Mesenchymal stem cell (in vitro differentiated cells and primary cell): ENCODE measurements at regions not wholly inside any gene's neighbourhood (a gene's known extent, or its start where the extent isn't known, plus 50 kb on each side); places are given as distances from the start of the nearest gene placed in this dataset.
"Not testable (repeated sequence)": the region's sequence is repeated elsewhere in the genome, so short reads cannot be mapped to it uniquely, and the experiment has no call there.

Experiments
- DNase-seq: peaks from one replicate; pipeline ENCODE4 v3.0.0-alpha.2; 2013
- H2AFZ ChIP-seq: one replicate; pipeline ENCODE4 v1.6.1; 2013; ENCODE audit warnings: low read depth, mild to moderate bottlenecking, control low read depth, inconsistent platforms, low read length, moderate library complexity
- H2AK5ac ChIP-seq: 2 replicates; pipeline ENCODE4 v1.6.1; 2013; ENCODE audit warnings: low read length, moderate library complexity, mild to moderate bottlenecking, inconsistent platforms; ENCODE audit not compliant: severe bottlenecking
- H2BK120ac ChIP-seq: one replicate; pipeline ENCODE4 v1.6.1; 2013; ENCODE audit warnings: low read depth, mild to moderate bottlenecking, inconsistent platforms, low read length, moderate library complexity
- H2BK12ac ChIP-seq, 2 experiments: one replicate each; pipeline ENCODE4 v1.6.1; 2013; ENCODE audit warnings: inconsistent platforms in 2 of 2, low read length in 2 of 2, mild to moderate bottlenecking in 2 of 2, moderate library complexity in 2 of 2, control low read depth in 1 of 2
- H2BK15ac ChIP-seq: one replicate; pipeline ENCODE4 v1.6.1; 2013; ENCODE audit warnings: mild to moderate bottlenecking, low read depth, inconsistent platforms; ENCODE audit not compliant: poor library complexity, severe bottlenecking
- H2BK5ac ChIP-seq: 2 replicates; pipeline ENCODE4 v1.6.1; 2013; ENCODE audit warnings: low read depth, mild to moderate bottlenecking, low read length, control low read depth, inconsistent platforms; ENCODE audit not compliant: poor library complexity, severe bottlenecking
- H3K14ac ChIP-seq, 2 experiments: one replicate each; pipeline ENCODE4 v1.6.1; 2013; ENCODE audit warnings: inconsistent platforms in 2 of 2, low read length in 2 of 2, control low read depth in 1 of 2, mild to moderate bottlenecking in 1 of 2, moderate library complexity in 1 of 2
- H3K18ac ChIP-seq, 2 experiments: one replicate each; pipeline ENCODE4 v1.6.1; 2013; ENCODE audit warnings: inconsistent platforms in 2 of 2, low read length in 2 of 2, control low read depth in 1 of 2, low read depth in 1 of 2, mild to moderate bottlenecking in 1 of 2
- H3K23ac ChIP-seq, 2 experiments: one replicate each; pipeline ENCODE4 v1.6.1; 2013; ENCODE audit warnings: inconsistent platforms in 2 of 2, low read length in 2 of 2, mild to moderate bottlenecking in 2 of 2, moderate library complexity in 2 of 2, control low read depth in 1 of 2
- H3K27ac ChIP-seq: 2 replicates; pipeline ENCODE4 v1.5.1; 2013; ENCODE audit warnings: mild to moderate bottlenecking, moderate library complexity, low read length, control low read depth, inconsistent platforms; ENCODE audit not compliant: poor library complexity, severe bottlenecking
- H3K27me3 ChIP-seq, 2 experiments: 2 replicates each; pipeline versions ENCODE4 v1.6.1 to v1.7.0; 2013; ENCODE audit warnings: low read length in 2 of 2, mild to moderate bottlenecking in 2 of 2, moderate library complexity in 2 of 2, control low read depth in 1 of 2, inconsistent platforms in 1 of 2; ENCODE audit not compliant: control insufficient read depth in 1 of 2, insufficient read depth in 1 of 2
- H3K36me3 ChIP-seq, 2 experiments: 2 replicates each; pipeline versions ENCODE4 v1.6.1 to v1.7.0; 2013; ENCODE audit warnings: low read length in 2 of 2, control low read depth in 1 of 2, inconsistent platforms in 1 of 2, low read depth in 1 of 2, mild to moderate bottlenecking in 1 of 2; ENCODE audit not compliant: insufficient read depth in 2 of 2, control insufficient read depth in 1 of 2
- H3K4ac ChIP-seq, 2 experiments: one replicate each; pipeline ENCODE4 v1.6.1; 2013; ENCODE audit warnings: inconsistent platforms in 2 of 2, low read length in 2 of 2, mild to moderate bottlenecking in 2 of 2, moderate library complexity in 2 of 2, control low read depth in 1 of 2, low read depth in 1 of 2
- H3K4me1 ChIP-seq: 2 replicates; pipeline ENCODE4 v1.6.1; 2013; ENCODE audit warnings: low read depth, low read length, control low read depth; ENCODE audit not compliant: control insufficient read depth, insufficient read depth
- H3K4me2 ChIP-seq: 2 replicates; pipeline ENCODE4 v1.6.1; 2013; ENCODE audit warnings: low read length, mild to moderate bottlenecking, inconsistent platforms; ENCODE audit not compliant: poor library complexity, severe bottlenecking
- H3K4me3 ChIP-seq, 2 experiments: 2 replicates each; pipeline versions ENCODE4 v1.5.1 to v1.7.0; 2013; ENCODE audit warnings: low read length in 2 of 2, mild to moderate bottlenecking in 2 of 2, control low read depth in 1 of 2, low read depth in 1 of 2; ENCODE audit not compliant: insufficient read depth in 1 of 2
- H3K79me1 ChIP-seq: replicated peaks from 2 replicates; pipeline ENCODE4 v1.6.1; 2013; ENCODE audit warnings: mild to moderate bottlenecking, control low read depth, low read length, inconsistent platforms; ENCODE audit not compliant: poor library complexity, severe bottlenecking
- H3K9ac ChIP-seq: 2 replicates; pipeline ENCODE4 v1.7.0; 2013; ENCODE audit warnings: mild to moderate bottlenecking, low read length, moderate library complexity
- H3K9me3 ChIP-seq: 2 replicates; pipeline ENCODE4 v1.7.0; 2013; ENCODE audit warnings: mild to moderate bottlenecking, low read length; ENCODE audit not compliant: control insufficient read depth
- H4K8ac ChIP-seq: one replicate; pipeline ENCODE4 v1.6.1; 2013; ENCODE audit warnings: inconsistent platforms, mild to moderate bottlenecking, low read length, moderate library complexity
- H4K91ac ChIP-seq: one replicate; pipeline ENCODE4 v1.6.1; 2013; ENCODE audit warnings: mild to moderate bottlenecking, low read length, inconsistent platforms
- WGBS: methylation state at CpG from one replicate; pipeline ENCODE4 v1.1.7; 2013; ENCODE audit warnings: mixed read lengths; 5-methylcytosine and 5-hydroxymethylcytosine counted together

DNA sequence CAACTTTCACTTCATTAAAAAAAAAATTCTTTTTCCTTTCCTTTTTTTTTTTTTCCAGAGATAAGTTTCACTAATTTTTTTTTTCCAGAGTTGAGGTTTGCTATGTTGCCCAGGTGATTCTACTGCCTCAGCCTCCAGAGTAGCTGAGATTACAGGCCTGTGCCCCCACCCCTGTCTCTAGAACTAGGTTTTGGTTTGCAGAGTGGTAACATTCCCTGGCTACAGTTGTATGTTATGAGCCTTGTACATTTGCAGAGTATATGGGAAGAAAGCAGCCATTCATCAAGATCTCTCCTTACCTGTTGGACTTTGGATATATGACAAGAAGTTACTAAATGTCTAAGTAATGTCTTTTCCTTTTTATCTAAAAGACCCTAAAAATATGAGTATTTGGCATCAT is 298.4 kb downstream of the MYCN start:
- Histone ChIP-seq H3K79me1 (no peaks in the 10 kb centered on the region), H2BK12ac (no peak overlapping the region), H3K18ac (no peak overlapping the region), H3K27me3 (no peaks in the 10 kb centered on the region), H3K9me3 (no peaks in the 10 kb centered on the region), H2BK120ac (no peak overlapping the region), H2AK5ac (no peak overlapping the region), H4K91ac (no peak overlapping the region), H3K4me2 (no peak overlapping the region), H3K36me3 (no peaks in the 10 kb centered on the region), H3K23ac (no peak overlapping the region), H3K9ac (no peak overlapping the region), H2AFZ (no peak overlapping the region), H3K4ac (no peak overlapping the region), H3K27ac (no peak overlapping the region), H3K14ac (no peak overlapping the region), H3K4me1 (no peaks in the 10 kb centered on the region), H4K8ac (no peak overlapping the region), H2BK15ac (no peak overlapping the region), H2BK5ac (no peak overlapping the region), H3K4me3 (no peak overlapping the region)
- no peak for DNase-seq

DNA sequence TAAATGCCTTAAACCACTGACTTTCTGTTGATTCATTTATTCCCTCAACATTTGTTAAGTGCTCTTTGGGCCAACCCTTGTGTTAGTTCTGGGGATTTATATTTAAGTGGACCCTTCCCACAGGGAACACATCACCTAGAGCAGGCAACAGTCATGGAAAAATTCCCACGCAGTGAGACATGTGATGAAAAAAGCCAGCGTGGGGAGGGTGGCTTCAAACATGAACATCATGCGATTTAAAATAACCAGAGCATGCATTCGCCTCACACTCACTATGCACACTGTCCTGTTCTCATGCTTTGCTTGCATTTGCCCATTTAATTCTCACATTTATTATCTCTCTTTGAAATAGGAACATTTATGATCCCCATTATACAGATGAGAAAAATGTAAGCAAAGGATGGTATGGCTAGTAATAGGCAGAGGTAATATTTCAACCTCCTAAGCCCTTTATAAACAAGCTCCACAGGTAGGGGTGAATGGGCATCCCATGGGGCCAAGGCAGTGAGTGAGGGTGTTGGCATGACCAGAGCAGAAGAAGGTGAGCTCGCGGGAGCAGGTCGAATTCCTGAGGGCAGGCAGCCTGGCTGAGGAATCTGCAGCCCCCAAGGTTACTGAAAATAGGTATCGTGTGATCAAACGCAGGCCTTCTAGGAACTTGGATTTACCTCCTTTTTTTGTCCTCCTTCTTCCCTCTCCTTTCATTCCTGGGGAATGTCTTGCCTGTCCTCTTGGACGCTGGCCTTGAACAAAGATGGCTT is 297.8 kb downstream of the MYCN start:
- no peak overlapping the region for H3K23ac ChIP-seq
- H3K4ac ChIP-seq, result no peak overlapping the region
- no peak overlapping the region for H3K27ac ChIP-seq
- no peak overlapping the region for H2AFZ ChIP-seq
- H3K18ac ChIP-seq, result no peak overlapping the region
- no peaks in the 10 kb centered on the region for H3K79me1 ChIP-seq
- H3K4me3 ChIP-seq, result no peak overlapping the region
- H3K9me3 ChIP-seq, result no peaks in the 10 kb centered on the region
- H3K9ac ChIP-seq, result no peak overlapping the region
- no peak overlapping the region for H2AK5ac ChIP-seq
- no peaks in the 10 kb centered on the region for H3K36me3 ChIP-seq
- no peak overlapping the region for H2BK12ac ChIP-seq
- no peak overlapping the region for H2BK120ac ChIP-seq
- H4K91ac ChIP-seq, result no peak overlapping the region
- no peak overlapping the region for H2BK5ac ChIP-seq
- no peaks in the 10 kb centered on the region for H3K27me3 ChIP-seq
- no peak for DNase-seq
- 76% methylated on average over 10 of the region's 10 CpGs for WGBS
- no peak overlapping the region for H3K4me2 ChIP-seq
- no peak overlapping the region for H2BK15ac ChIP-seq
- no peak overlapping the region for H4K8ac ChIP-seq
- no peak overlapping the region for H3K14ac ChIP-seq
- H3K4me1 ChIP-seq, result no peaks in the 10 kb centered on the region

DNA sequence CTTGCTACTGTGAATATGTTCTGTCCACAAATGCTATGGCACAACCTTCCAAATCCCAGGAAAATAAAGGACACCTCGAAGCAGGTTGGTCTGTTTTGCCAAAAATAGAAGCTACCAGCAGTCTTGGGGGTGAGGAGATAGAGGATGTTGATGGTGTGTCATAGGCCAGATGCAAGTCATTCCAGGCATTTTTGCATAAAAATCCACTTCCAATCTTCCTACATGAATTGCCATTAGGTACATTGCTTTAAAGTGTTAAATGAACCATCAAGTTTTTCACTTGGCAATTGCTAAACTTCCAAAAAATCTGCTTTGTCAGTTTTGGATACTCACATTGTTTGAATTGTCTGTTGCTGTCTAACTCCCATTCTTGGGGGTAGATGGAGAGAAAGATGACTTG is 295.4 kb downstream of the MYCN start:
- DNase-seq, result no peak
- no peak overlapping the region for H2BK120ac ChIP-seq
- no peak overlapping the region for H3K27ac ChIP-seq
- no peaks in the 10 kb centered on the region for H3K9me3 ChIP-seq
- H2BK5ac ChIP-seq, result no peak overlapping the region
- H3K79me1 ChIP-seq, result no peaks in the 10 kb centered on the region
- no peak overlapping the region for H4K91ac ChIP-seq
- 0% methylated on average over 1 of the region's 1 CpG for WGBS
- no peak overlapping the region for H3K18ac ChIP-seq
- H3K4me3 ChIP-seq, result no peak overlapping the region
- H3K27me3 ChIP-seq, result no peaks in the 10 kb centered on the region
- no peak overlapping the region for H3K4me2 ChIP-seq
- no peaks in the 10 kb centered on the region for H3K4me1 ChIP-seq
- no peak overlapping the region for H3K4ac ChIP-seq
- no peak overlapping the region for H4K8ac ChIP-seq
- no peak overlapping the region for H2BK12ac ChIP-seq
- no peak overlapping the region for H3K9ac ChIP-seq
- no peak overlapping the region for H2AK5ac ChIP-seq
- no peak overlapping the region for H2AFZ ChIP-seq
- H3K23ac ChIP-seq, result no peak overlapping the region
- H2BK15ac ChIP-seq, result no peak overlapping the region
- no peaks in the 10 kb centered on the region for H3K36me3 ChIP-seq
- no peak overlapping the region for H3K14ac ChIP-seq

DNA sequence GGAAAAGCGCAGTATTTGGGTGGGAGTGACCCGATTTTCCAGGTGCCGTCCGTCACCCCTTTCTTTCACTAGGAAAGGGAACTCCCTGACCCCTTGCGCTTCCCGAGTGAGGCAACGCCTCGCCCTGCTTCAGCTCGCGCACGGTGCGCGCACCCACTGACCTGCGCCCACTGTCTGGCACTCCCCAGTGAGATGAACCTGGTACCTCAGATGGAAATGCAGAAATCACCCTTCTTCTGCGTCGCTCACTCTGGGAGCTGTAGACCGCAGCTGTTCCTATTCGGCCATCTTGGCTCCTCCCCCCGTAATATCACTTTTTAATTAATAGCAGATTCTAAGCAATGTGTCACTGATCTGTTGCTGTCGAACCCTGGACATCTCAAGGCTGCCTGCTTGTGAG is 294.9 kb downstream of the MYCN start:
- H3K14ac ChIP-seq, H3K36me3 ChIP-seq, H3K27ac ChIP-seq, H2BK5ac ChIP-seq, H3K23ac ChIP-seq, H3K4me1 ChIP-seq, H2BK120ac ChIP-seq, H4K91ac ChIP-seq, H2AK5ac ChIP-seq, H3K9me3 ChIP-seq, H4K8ac ChIP-seq, H3K18ac ChIP-seq, H3K4ac ChIP-seq, H3K4me2 ChIP-seq, H3K4me3 ChIP-seq, H3K79me1 ChIP-seq, H3K27me3 ChIP-seq, H2BK12ac ChIP-seq, DNase-seq, H2BK15ac ChIP-seq, H3K9ac ChIP-seq, H2AFZ ChIP-seq: not testable (repeated sequence)
- 93% methylated on average over 20 of the region's 20 CpGs for WGBS
